ENCODE measurements at regions not wholly inside any gene's neighbourhood (a gene's known extent, or its start where the extent isn't known, plus 50 kb on each side); places are given as distances from the start of the nearest gene placed in this dataset.
A peak's percentile ranks its signal among the peaks of the same experiment; 100 is the strongest.

GRCh38 chr5:30698217-30698616 lies 495.3 kb upstream of the CDH6 start:
- no peaks in the 10 kb centered on the region for H3K4me1 ChIP-seq
- Mint-ChIP-seq H3K27me3 (ENCODE audit: insufficient read depth, low read depth) (no peaks in the 10 kb centered on the region), H3K36me3 (no peaks in the 10 kb centered on the region), H3K4me3 (no peak overlapping the region), H3K4me1 (no peaks in the 10 kb centered on the region), H3K27ac (no peak overlapping the region), H3K9me3 (peaks cover 14% of the 10 kb centered on the region)
- H2AFZ ChIP-seq (replicated peaks), result no peak overlapping the region
- no peak overlapping the region for H3K4me2 ChIP-seq
- H3K9ac ChIP-seq, result no peak overlapping the region
- TF ChIP-seq EZH2phosphoT487 (IDR thresholded peaks at IDR 0.05) (no peak), CTCF (IDR thresholded peaks at IDR 0.05) (no peak), EZH2 (IDR thresholded peaks at IDR 0.05) (no peak)
- H4K20me1 ChIP-seq (ENCODE audit: low read depth), result no peaks in the 10 kb centered on the region
- no peaks in the 10 kb centered on the region for H3K9me3 ChIP-seq (ENCODE audit: low read depth)
- H3K79me2 ChIP-seq (ENCODE audit: low read depth), result no peaks in the 10 kb centered on the region
- H3K27me3 ChIP-seq, result no peaks in the 10 kb centered on the region
- H3K27ac ChIP-seq, result no peak overlapping the region
- DNase-seq (ENCODE audit: low spot score), result no peak
- no peak overlapping the region for H3K4me3 ChIP-seq
- no peaks in the 10 kb centered on the region for H3F3A ChIP-seq (ENCODE audit: low read depth)
- peaks cover 4% of the 10 kb centered on the region for H3K36me3 ChIP-seq

DNA sequence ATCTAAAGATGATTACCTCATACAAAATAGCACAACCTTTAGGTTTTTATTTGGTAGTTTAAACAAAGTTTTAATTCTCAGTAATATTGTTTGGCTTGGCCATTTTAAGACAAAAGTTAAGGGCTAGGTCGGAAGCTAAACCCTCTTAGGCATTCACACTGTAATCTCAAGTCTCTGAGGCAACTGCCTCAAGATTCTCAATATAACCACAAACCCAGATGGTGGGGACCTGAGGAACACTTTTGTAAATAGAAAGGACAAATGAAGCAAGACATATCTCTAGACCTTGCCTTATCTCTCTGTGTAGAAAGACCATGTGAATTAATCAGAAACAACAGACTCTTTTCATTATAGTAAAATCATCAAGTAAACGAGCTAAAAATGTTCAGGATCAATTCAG lies 500.2 kb upstream of the CDH6 start:
- no peaks in the 10 kb centered on the region for H3K9me3 ChIP-seq (ENCODE audit: low read depth)
- peaks cover 1% of the 10 kb centered on the region for H3K36me3 Mint-ChIP-seq

GRCh38 chr5:30690931-30691330 lies 502.6 kb upstream of the CDH6 start:
- Mint-ChIP-seq H3K27ac (no peak overlapping the region), H3K9me3 (peaks cover 4% of the 10 kb centered on the region), H3K4me1 (peaks cover 2% of the 10 kb centered on the region), H3K4me3 (no peak overlapping the region), H3K36me3 (peaks cover 1% of the 10 kb centered on the region), H3K27me3 (ENCODE audit: insufficient read depth, low read depth) (no peaks in the 10 kb centered on the region)
- Histone ChIP-seq H3K9me3 (ENCODE audit: low read depth) (no peaks in the 10 kb centered on the region), H3K79me2 (ENCODE audit: low read depth) (no peaks in the 10 kb centered on the region), H3K4me1 (peaks cover 7% of the 10 kb centered on the region), H3K4me2 (no peak overlapping the region), H3K27ac (no peak overlapping the region), H3K9ac (no peak overlapping the region), H4K20me1 (ENCODE audit: low read depth) (no peaks in the 10 kb centered on the region), H3K4me3 (no peak overlapping the region), H2AFZ (replicated peaks) (no peak overlapping the region), H3K36me3 (no peaks in the 10 kb centered on the region), H3K27me3 (no peaks in the 10 kb centered on the region), H3F3A (ENCODE audit: low read depth) (no peaks in the 10 kb centered on the region)
- TF ChIP-seq EZH2phosphoT487 (IDR thresholded peaks at IDR 0.05) (no peak), CTCF (IDR thresholded peaks at IDR 0.05) (no peak), EZH2 (IDR thresholded peaks at IDR 0.05) (no peak)
- no peak for DNase-seq (ENCODE audit: low spot score)

More for the DNA sequence above, 500.2 kb upstream of the CDH6 start:
- no peaks in the 10 kb centered on the region for H4K20me1 ChIP-seq (ENCODE audit: low read depth)
- no peaks in the 10 kb centered on the region for H3K27me3 Mint-ChIP-seq (ENCODE audit: insufficient read depth, low read depth)
- H3F3A ChIP-seq (ENCODE audit: low read depth), result no peaks in the 10 kb centered on the region
- H3K4me2 ChIP-seq, result no peak overlapping the region
- no peak overlapping the region for H3K27ac ChIP-seq
- peaks cover 2% of the 10 kb centered on the region for H3K4me1 Mint-ChIP-seq
- H3K79me2 ChIP-seq (ENCODE audit: low read depth), result no peaks in the 10 kb centered on the region
- no peak overlapping the region for H3K9ac ChIP-seq
- H2AFZ ChIP-seq (replicated peaks), result no peak overlapping the region
- peaks cover 7% of the 10 kb centered on the region for H3K4me1 ChIP-seq
- no peak for DNase-seq (ENCODE audit: low spot score)
- H3K9me3 Mint-ChIP-seq, result peaks cover 6% of the 10 kb centered on the region
- H3K4me3 ChIP-seq, result no peak overlapping the region
- H3K27ac Mint-ChIP-seq, result no peak overlapping the region
- TF ChIP-seq EZH2 (IDR thresholded peaks at IDR 0.05), result no peak
- TF ChIP-seq EZH2phosphoT487 (IDR thresholded peaks at IDR 0.05), result no peak
- no peaks in the 10 kb centered on the region for H3K36me3 ChIP-seq
- no peak overlapping the region for H3K4me3 Mint-ChIP-seq
- no peaks in the 10 kb centered on the region for H3K27me3 ChIP-seq

DNA sequence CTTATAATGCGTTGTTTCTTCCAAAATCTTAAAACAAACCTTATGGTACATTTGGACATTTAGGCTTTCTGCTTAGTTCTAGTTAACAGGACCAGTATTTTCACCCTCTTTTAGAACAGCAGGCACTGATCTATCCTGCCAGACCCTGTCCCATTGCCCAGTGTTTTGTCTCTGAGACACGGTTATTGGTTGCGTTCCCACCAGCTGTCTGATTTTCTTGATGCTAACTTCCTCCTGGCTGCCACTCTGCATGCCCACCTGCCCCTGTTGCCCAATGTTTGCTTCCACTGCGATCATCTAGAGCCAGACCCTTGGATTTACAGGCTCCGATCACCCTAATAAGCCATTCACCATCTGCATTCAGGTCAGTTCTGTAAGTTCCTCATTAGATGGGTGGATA lies 506.0 kb upstream of the CDH6 start:
- H3K79me2 ChIP-seq (ENCODE audit: low read depth), result no peaks in the 10 kb centered on the region
- Mint-ChIP-seq H3K4me3 (no peak overlapping the region), H3K27ac (no peak overlapping the region), H3K27me3 (ENCODE audit: insufficient read depth, low read depth) (no peaks in the 10 kb centered on the region), H3K4me1 (peaks cover 2% of the 10 kb centered on the region), H3K36me3 (peaks cover 1% of the 10 kb centered on the region), H3K9me3 (peaks cover 4% of the 10 kb centered on the region)
- no peak overlapping the region for H3K9ac ChIP-seq
- no peak for DNase-seq (ENCODE audit: low spot score)
- peaks cover 7% of the 10 kb centered on the region for H3K4me1 ChIP-seq
- no peaks in the 10 kb centered on the region for H4K20me1 ChIP-seq (ENCODE audit: low read depth)
- H3K36me3 ChIP-seq, result no peaks in the 10 kb centered on the region
- H2AFZ ChIP-seq (replicated peaks), result peak overlapping the region; percentile 44
- TF ChIP-seq CTCF (IDR thresholded peaks at IDR 0.05) (no peak), EZH2phosphoT487 (IDR thresholded peaks at IDR 0.05) (no peak), EZH2 (IDR thresholded peaks at IDR 0.05) (no peak)
- no peak overlapping the region for H3K4me2 ChIP-seq
- H3K9me3 ChIP-seq (ENCODE audit: low read depth), result no peaks in the 10 kb centered on the region
- no peak overlapping the region for H3K27ac ChIP-seq
- no peaks in the 10 kb centered on the region for H3F3A ChIP-seq (ENCODE audit: low read depth)
- no peak overlapping the region for H3K4me3 ChIP-seq
- H3K27me3 ChIP-seq, result no peaks in the 10 kb centered on the region
